ENCODE measurements at regions not wholly inside any gene's neighbourhood (a gene's known extent, or its start where the extent isn't known, plus 50 kb on each side); places are given as distances from the start of the nearest gene placed in this dataset.

GRCh38 chr1:176341656-176342055 is 121.3 kb upstream of the PAPPA2 start:
- DNase-seq = peak; percentile 73 to 96
- Histone ChIP-seq H4K8ac (ENCODE audit: low read depth, low read length) (no peak overlapping the region), H3K79me1 (ENCODE audit: low read length) (no peaks in the 10 kb centered on the region), H3K4me1 (ENCODE audit: control insufficient read depth in 1 of 2, insufficient read depth in 2 of 2, low read length in 2 of 2) (no peaks in the 10 kb centered on the region), H3K4ac (ENCODE audit: low read depth, low read length) (no peak overlapping the region), H3K4me3 (ENCODE audit: low read depth, low read length) (no peak overlapping the region), H2BK5ac (ENCODE audit: low read depth, low read length, poor library complexity) (no peak overlapping the region), H3K9me3 (ENCODE audit: insufficient read depth, low read depth, low read length) (peaks cover 5% of the 10 kb centered on the region), H2BK12ac (ENCODE audit: low read length) (no peak overlapping the region), H3K23ac (ENCODE audit: low read length) (no peak overlapping the region), H4K91ac (ENCODE audit: low read depth, low read length) (no peak overlapping the region), H2AFZ (ENCODE audit: insufficient read depth, low read length, poor library complexity) (no peak overlapping the region), H3K27ac (ENCODE audit: low read depth, low read length) (no peak overlapping the region), H3K79me2 (ENCODE audit: control insufficient read depth, insufficient read depth, low read length, poor library complexity) (no peaks in the 10 kb centered on the region), H3K36me3 (ENCODE audit: control insufficient read depth in 1 of 2, insufficient read depth in 2 of 2, low read length in 2 of 2) (no peaks in the 10 kb centered on the region), H3K4me2 (ENCODE audit: low read length) (no peak overlapping the region), H3K18ac (ENCODE audit: low read length) (no peak overlapping the region), H3K14ac (ENCODE audit: low read length) (no peak overlapping the region), H2BK120ac (ENCODE audit: insufficient read depth, low read length, poor library complexity) (no peak overlapping the region), H4K12ac (ENCODE audit: low read depth, low read length) (no peak overlapping the region), H3K9ac (ENCODE audit: low read length) (no peak overlapping the region), H2AK5ac (ENCODE audit: low read length) (no peak overlapping the region), H3K27me3 (ENCODE audit: insufficient read depth, low read length) (no peaks in the 10 kb centered on the region)
- WGBS (ENCODE audit: extremely low coverage, insufficient coverage, insufficient read length) = no CpG with 5 or more reads among the region's 3 CpGs

GRCh38 chr1:176338877-176339276 is 124.1 kb upstream of the PAPPA2 start:
- Histone ChIP-seq H3K4ac (ENCODE audit: low read depth, low read length) (no peak overlapping the region), H4K8ac (ENCODE audit: low read depth, low read length) (no peak overlapping the region), H4K12ac (ENCODE audit: low read depth, low read length) (no peak overlapping the region), H3K79me2 (ENCODE audit: control insufficient read depth, insufficient read depth, low read length, poor library complexity) (no peaks in the 10 kb centered on the region), H3K23ac (ENCODE audit: low read length) (no peak overlapping the region), H2BK5ac (ENCODE audit: low read depth, low read length, poor library complexity) (no peak overlapping the region), H3K27ac (ENCODE audit: low read depth, low read length) (no peak overlapping the region), H3K79me1 (ENCODE audit: low read length) (no peaks in the 10 kb centered on the region), H3K4me3 (ENCODE audit: low read depth, low read length) (no peak overlapping the region), H2BK120ac (ENCODE audit: insufficient read depth, low read length, poor library complexity) (no peak overlapping the region), H2AK5ac (ENCODE audit: low read length) (no peak overlapping the region), H4K91ac (ENCODE audit: low read depth, low read length) (no peak overlapping the region), H3K18ac (ENCODE audit: low read length) (no peak overlapping the region), H3K9me3 (ENCODE audit: insufficient read depth, low read depth, low read length) (no peaks in the 10 kb centered on the region), H3K27me3 (ENCODE audit: insufficient read depth, low read length) (no peaks in the 10 kb centered on the region), H3K4me1 (ENCODE audit: control insufficient read depth in 1 of 2, insufficient read depth in 2 of 2, low read length in 2 of 2) (no peaks in the 10 kb centered on the region), H2BK12ac (ENCODE audit: low read length) (no peak overlapping the region), H3K36me3 (ENCODE audit: control insufficient read depth in 1 of 2, insufficient read depth in 2 of 2, low read length in 2 of 2) (no peaks in the 10 kb centered on the region), H3K9ac (ENCODE audit: low read length) (no peak overlapping the region), H2AFZ (ENCODE audit: insufficient read depth, low read length, poor library complexity) (no peak overlapping the region), H3K4me2 (ENCODE audit: low read length) (no peak overlapping the region), H3K14ac (ENCODE audit: low read length) (no peak overlapping the region)
- no CpG with 5 or more reads among the region's 6 CpGs for WGBS (ENCODE audit: extremely low coverage, insufficient coverage, insufficient read length)
- no peak for DNase-seq

GRCh38 chr1:176330782-176331181 is 123.7 kb upstream of the COP1 start:
- Histone ChIP-seq H3K27me3 (ENCODE audit: insufficient read depth, low read length) (no peaks in the 10 kb centered on the region), H3K23ac (ENCODE audit: low read length) (no peak overlapping the region), H3K18ac (ENCODE audit: low read length) (no peak overlapping the region), H3K27ac (ENCODE audit: low read depth, low read length) (no peak overlapping the region), H3K79me1 (ENCODE audit: low read length) (no peaks in the 10 kb centered on the region), H2BK12ac (ENCODE audit: low read length) (no peak overlapping the region), H3K9me3 (ENCODE audit: insufficient read depth, low read depth, low read length) (no peaks in the 10 kb centered on the region), H3K36me3 (ENCODE audit: control insufficient read depth in 1 of 2, insufficient read depth in 2 of 2, low read length in 2 of 2) (no peaks in the 10 kb centered on the region), H3K4me1 (ENCODE audit: control insufficient read depth in 1 of 2, insufficient read depth in 2 of 2, low read length in 2 of 2) (no peaks in the 10 kb centered on the region), H4K91ac (ENCODE audit: low read depth, low read length) (no peak overlapping the region), H3K79me2 (ENCODE audit: control insufficient read depth, insufficient read depth, low read length, poor library complexity) (no peaks in the 10 kb centered on the region), H2AK5ac (ENCODE audit: low read length) (no peak overlapping the region), H3K4me2 (ENCODE audit: low read length) (no peak overlapping the region), H3K4me3 (ENCODE audit: low read depth, low read length) (no peak overlapping the region), H2AFZ (ENCODE audit: insufficient read depth, low read length, poor library complexity) (no peak overlapping the region), H2BK120ac (ENCODE audit: insufficient read depth, low read length, poor library complexity) (no peak overlapping the region), H4K8ac (ENCODE audit: low read depth, low read length) (no peak overlapping the region), H3K4ac (ENCODE audit: low read depth, low read length) (no peak overlapping the region), H3K14ac (ENCODE audit: low read length) (no peak overlapping the region), H3K9ac (ENCODE audit: low read length) (no peak overlapping the region), H2BK5ac (ENCODE audit: low read depth, low read length, poor library complexity) (no peak overlapping the region), H4K12ac (ENCODE audit: low read depth, low read length) (no peak overlapping the region)
- DNase-seq = no peak
- no CpG with 5 or more reads among the region's 3 CpGs for WGBS (ENCODE audit: extremely low coverage, insufficient coverage, insufficient read length)

- Histone ChIP-seq H3K14ac (ENCODE audit: low read length) (no peak overlapping the region), H3K23ac (ENCODE audit: low read length) (no peak overlapping the region), H4K91ac (ENCODE audit: low read depth, low read length) (no peak overlapping the region), H3K79me1 (ENCODE audit: low read length) (no peaks in the 10 kb centered on the region), H4K8ac (ENCODE audit: low read depth, low read length) (no peak overlapping the region), H3K4me2 (ENCODE audit: low read length) (no peak overlapping the region), H3K79me2 (ENCODE audit: control insufficient read depth, insufficient read depth, low read length, poor library complexity) (no peaks in the 10 kb centered on the region), H2BK12ac (ENCODE audit: low read length) (no peak overlapping the region), H2AK5ac (ENCODE audit: low read length) (no peak overlapping the region), H3K9ac (ENCODE audit: low read length) (no peak overlapping the region), H4K12ac (ENCODE audit: low read depth, low read length) (no peak overlapping the region), H2BK5ac (ENCODE audit: low read depth, low read length, poor library complexity) (no peak overlapping the region), H3K36me3 (ENCODE audit: control insufficient read depth in 1 of 2, insufficient read depth in 2 of 2, low read length in 2 of 2) (no peaks in the 10 kb centered on the region), H3K27ac (ENCODE audit: low read depth, low read length) (no peak overlapping the region), H3K4me1 (ENCODE audit: control insufficient read depth in 1 of 2, insufficient read depth in 2 of 2, low read length in 2 of 2) (no peaks in the 10 kb centered on the region), H3K9me3 (ENCODE audit: insufficient read depth, low read depth, low read length) (no peaks in the 10 kb centered on the region), H3K18ac (ENCODE audit: low read length) (no peak overlapping the region), H3K27me3 (ENCODE audit: insufficient read depth, low read length) (no peaks in the 10 kb centered on the region), H2BK120ac (ENCODE audit: insufficient read depth, low read length, poor library complexity) (no peak overlapping the region), H2AFZ (ENCODE audit: insufficient read depth, low read length, poor library complexity) (no peak overlapping the region), H3K4ac (ENCODE audit: low read depth, low read length) (no peak overlapping the region), H3K4me3 (ENCODE audit: low read depth, low read length) (no peak overlapping the region)
- no peak for DNase-seq
- no CpG with 5 or more reads among the region's 1 CpG for WGBS (ENCODE audit: extremely low coverage, insufficient coverage, insufficient read length)
Observed at GRCh38 chr1:176325664-176326063, 118.6 kb upstream of the COP1 start.

Data from trophoblast cell (in vitro differentiated cells and primary cell).